ENCODE measurements at regions not wholly inside any gene's neighbourhood (a gene's known extent, or its start where the extent isn't known, plus 50 kb on each side); places are given as distances from the start of the nearest gene placed in this dataset.

- no peak for TF ChIP-seq CTCF (conservative IDR thresholded peaks at IDR 0.05; ENCODE audit: low read depth, low read length)
- Histone ChIP-seq H3K4me3 (IDR thresholded peaks at IDR 0.05; ENCODE audit: insufficient read depth, low read depth, low read length) (no peak overlapping the region), H3K27ac (peak overlapping the region; percentile 77), H3K36me3 (ENCODE audit: insufficient read depth) (no peaks in the 10 kb centered on the region), H3K4me1 (ENCODE audit: low read depth, poor library complexity, severe bottlenecking) (peaks cover 48% of the 10 kb centered on the region), H3K9ac (peak overlapping the region; percentile 25; the same call in 1 of the 2 replicates), H3K4me2 (peak overlapping the region; percentile 75), H4K20me1 (ENCODE audit: insufficient read depth) (no peaks in the 10 kb centered on the region), H3K79me2 (ENCODE audit: insufficient read depth, low read depth) (no peaks in the 10 kb centered on the region), H3K27me3 (ENCODE audit: insufficient read depth, low read depth) (no peaks in the 10 kb centered on the region), H2AFZ (ENCODE audit: low read depth) (peak overlapping the region; percentile 55; the same call in 1 of the 2 replicates)
Observed at GRCh38 chr2:223365158-223365679, 236.9 kb downstream of the SCG2 start.

DNA sequence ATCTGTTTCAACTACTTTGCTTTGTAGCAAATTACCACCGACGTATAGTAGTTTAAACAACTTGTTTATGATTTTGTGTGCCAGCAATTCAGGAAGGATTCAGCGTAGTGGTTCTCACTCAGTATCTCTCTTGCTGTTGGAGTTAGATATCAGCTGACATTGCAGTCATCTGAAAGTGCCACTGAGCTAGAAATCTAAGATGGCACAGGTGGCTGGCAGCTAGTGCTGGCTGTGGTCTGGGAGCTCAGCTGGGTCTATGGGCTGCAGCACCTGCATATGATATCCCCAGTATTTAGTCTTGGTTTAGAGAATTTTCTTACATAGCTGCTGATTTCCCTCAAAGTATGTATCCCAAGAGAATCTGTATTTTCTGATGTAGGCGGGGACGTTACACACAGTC lies 235.6 kb downstream of the SCG2 start:
- Histone ChIP-seq H3K4me2 (peak overlapping the region; percentile 75), H2AFZ (ENCODE audit: low read depth) (peak overlapping the region; percentile 55; the same call in 1 of the 2 replicates)

GRCh38 chr2:223368481-223368880 lies 233.7 kb downstream of the SCG2 start:
- no peak overlapping the region for H3K4me3 ChIP-seq (IDR thresholded peaks at IDR 0.05; ENCODE audit: insufficient read depth, low read depth, low read length)
- no peak overlapping the region for H2AFZ ChIP-seq (ENCODE audit: low read depth)
- H3K4me2 ChIP-seq = no peak overlapping the region
- peaks cover 48% of the 10 kb centered on the region for H3K4me1 ChIP-seq (ENCODE audit: low read depth, poor library complexity, severe bottlenecking)
- no peak for TF ChIP-seq CTCF (conservative IDR thresholded peaks at IDR 0.05; ENCODE audit: low read depth, low read length)
- H3K27me3 ChIP-seq (ENCODE audit: insufficient read depth, low read depth) = no peaks in the 10 kb centered on the region
- no peaks in the 10 kb centered on the region for H4K20me1 ChIP-seq (ENCODE audit: insufficient read depth)
- no peak overlapping the region for H3K9ac ChIP-seq
- no peaks in the 10 kb centered on the region for H3K36me3 ChIP-seq (ENCODE audit: insufficient read depth)
- no peak overlapping the region for H3K27ac ChIP-seq
- no peaks in the 10 kb centered on the region for H3K79me2 ChIP-seq (ENCODE audit: insufficient read depth, low read depth)

More for the DNA sequence above, 235.6 kb downstream of the SCG2 start:
- Histone ChIP-seq H3K9ac (peak overlapping the region; percentile 25; the same call in 1 of the 2 replicates), H4K20me1 (ENCODE audit: insufficient read depth) (no peaks in the 10 kb centered on the region), H3K4me1 (ENCODE audit: low read depth, poor library complexity, severe bottlenecking) (peaks cover 48% of the 10 kb centered on the region), H3K36me3 (ENCODE audit: insufficient read depth) (no peaks in the 10 kb centered on the region), H3K27me3 (ENCODE audit: insufficient read depth, low read depth) (no peaks in the 10 kb centered on the region), H3K27ac (peak overlapping the region; percentile 77), H3K79me2 (ENCODE audit: insufficient read depth, low read depth) (no peaks in the 10 kb centered on the region), H3K4me3 (IDR thresholded peaks at IDR 0.05; ENCODE audit: insufficient read depth, low read depth, low read length) (no peak overlapping the region)
- no peak for TF ChIP-seq CTCF (conservative IDR thresholded peaks at IDR 0.05; ENCODE audit: low read depth, low read length)

- no peaks in the 10 kb centered on the region for H3K27me3 ChIP-seq (ENCODE audit: insufficient read depth, low read depth)
- peaks cover 35% of the 10 kb centered on the region for H3K4me1 ChIP-seq (ENCODE audit: low read depth, poor library complexity, severe bottlenecking)
- no peak overlapping the region for H3K27ac ChIP-seq
- H3K36me3 ChIP-seq (ENCODE audit: insufficient read depth) = no peaks in the 10 kb centered on the region
- H3K4me3 ChIP-seq (IDR thresholded peaks at IDR 0.05; ENCODE audit: insufficient read depth, low read depth, low read length) = no peak overlapping the region
- TF ChIP-seq CTCF (conservative IDR thresholded peaks at IDR 0.05; ENCODE audit: low read depth, low read length) = no peak
- no peaks in the 10 kb centered on the region for H3K79me2 ChIP-seq (ENCODE audit: insufficient read depth, low read depth)
- no peak overlapping the region for H3K4me2 ChIP-seq
- H4K20me1 ChIP-seq (ENCODE audit: insufficient read depth) = no peaks in the 10 kb centered on the region
- no peak overlapping the region for H2AFZ ChIP-seq (ENCODE audit: low read depth)
- H3K9ac ChIP-seq = no peak overlapping the region
Observed at GRCh38 chr2:223369889-223370288, 232.3 kb downstream of the SCG2 start.

Measured in KMS-11 (cell line).